ENCODE measurements at regions not wholly inside any gene's neighbourhood (a gene's known extent, or its start where the extent isn't known, plus 50 kb on each side); places are given as distances from the start of the nearest gene placed in this dataset.

GRCh38 chr10:128896963-128897362 is 570.1 kb upstream of the MGMT start:
- Histone ChIP-seq H3K36me3 (ENCODE audit: control insufficient read depth, insufficient read depth, low read length) (no peaks in the 10 kb centered on the region), H3K9ac (ENCODE audit: low read length) (no peak overlapping the region)

GRCh38 chr10:128897401-128898129 is 569.5 kb upstream of the MGMT start:
- no peak overlapping the region for H3K27ac ChIP-seq (ENCODE audit: low read depth, low read length)
- H3K4me1 ChIP-seq (ENCODE audit: control insufficient read depth, insufficient read depth, low read length): peaks cover 10% of the 10 kb centered on the region; the same call in 1 of the 2 replicates
- no peaks in the 10 kb centered on the region for H3K36me3 ChIP-seq (ENCODE audit: control insufficient read depth, insufficient read depth, low read length)
- no peak overlapping the region for H3K9ac ChIP-seq (ENCODE audit: low read length)
- no peaks in the 10 kb centered on the region for H3K27me3 ChIP-seq (ENCODE audit: control insufficient read depth, insufficient read depth, low read length)
- no peak overlapping the region for H3K4me3 ChIP-seq (ENCODE audit: low read depth, low read length)
- no peaks in the 10 kb centered on the region for H3K9me3 ChIP-seq (ENCODE audit: control insufficient read depth, insufficient read depth, low read depth, low read length)

More at GRCh38 chr10:128896963-128897362, 570.1 kb upstream of the MGMT start:
- Histone ChIP-seq H3K9me3 (ENCODE audit: control insufficient read depth, insufficient read depth, low read depth, low read length) (no peaks in the 10 kb centered on the region), H3K27ac (ENCODE audit: low read depth, low read length) (no peak overlapping the region), H3K4me1 (ENCODE audit: control insufficient read depth, insufficient read depth, low read length) (peaks cover 10% of the 10 kb centered on the region; the same call in 1 of the 2 replicates), H3K4me3 (ENCODE audit: low read depth, low read length) (no peak overlapping the region), H3K27me3 (ENCODE audit: control insufficient read depth, insufficient read depth, low read length) (no peaks in the 10 kb centered on the region)

- no peaks in the 10 kb centered on the region for H3K36me3 ChIP-seq (ENCODE audit: control insufficient read depth, insufficient read depth, low read length)
- H3K27me3 ChIP-seq (ENCODE audit: control insufficient read depth, insufficient read depth, low read length): no peaks in the 10 kb centered on the region
- H3K4me1 ChIP-seq (ENCODE audit: control insufficient read depth, insufficient read depth, low read length): peaks cover 10% of the 10 kb centered on the region; the same call in 1 of the 2 replicates
- H3K9ac ChIP-seq (ENCODE audit: low read length): no peak overlapping the region
- H3K9me3 ChIP-seq (ENCODE audit: control insufficient read depth, insufficient read depth, low read depth, low read length): no peaks in the 10 kb centered on the region
- no peak overlapping the region for H3K27ac ChIP-seq (ENCODE audit: low read depth, low read length)
- H3K4me3 ChIP-seq (ENCODE audit: low read depth, low read length): no peak overlapping the region
Observed at GRCh38 chr10:128898133-128898915, 568.7 kb upstream of the MGMT start.

- H3K27ac ChIP-seq (ENCODE audit: low read depth, low read length): no peak overlapping the region
- H3K9ac ChIP-seq (ENCODE audit: low read length): no peak overlapping the region
- H3K4me1 ChIP-seq (ENCODE audit: control insufficient read depth, insufficient read depth, low read length): peaks cover 10% of the 10 kb centered on the region; the same call in 1 of the 2 replicates
Observed at GRCh38 chr10:128898916-128899195, 568.2 kb upstream of the MGMT start.

DNA sequence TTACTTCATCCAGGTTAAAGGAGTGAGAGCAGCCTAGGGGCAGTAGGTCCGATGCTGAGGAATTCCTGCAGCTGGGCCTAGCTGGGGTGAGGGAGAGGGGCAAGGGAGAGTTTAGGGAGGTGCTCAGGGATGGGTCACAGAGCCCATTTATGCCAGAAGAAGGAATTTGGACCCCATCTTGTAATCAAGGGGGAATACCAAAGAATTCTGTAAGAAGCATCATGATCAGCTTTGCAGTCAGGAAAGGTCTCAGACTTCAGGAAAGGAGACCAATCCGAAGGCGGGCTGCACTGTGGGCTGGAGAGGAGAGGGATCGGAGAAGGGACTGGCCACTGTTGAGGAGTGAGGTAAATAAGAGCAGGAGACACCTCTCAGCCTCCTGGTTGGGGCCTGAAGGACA is 566.6 kb upstream of the MGMT start:
- Histone ChIP-seq H3K36me3 (ENCODE audit: control insufficient read depth, insufficient read depth, low read length) (no peaks in the 10 kb centered on the region), H3K27ac (ENCODE audit: low read depth, low read length) (no peak overlapping the region), H3K9ac (ENCODE audit: low read length) (no peak overlapping the region), H3K27me3 (ENCODE audit: control insufficient read depth, insufficient read depth, low read length) (no peaks in the 10 kb centered on the region), H3K9me3 (ENCODE audit: control insufficient read depth, insufficient read depth, low read depth, low read length) (no peaks in the 10 kb centered on the region), H3K4me1 (ENCODE audit: control insufficient read depth, insufficient read depth, low read length) (peaks cover 10% of the 10 kb centered on the region; the same call in 1 of the 2 replicates), H3K4me3 (ENCODE audit: low read depth, low read length) (no peak overlapping the region)

More at GRCh38 chr10:128898916-128899195, 568.2 kb upstream of the MGMT start:
- no peaks in the 10 kb centered on the region for H3K27me3 ChIP-seq (ENCODE audit: control insufficient read depth, insufficient read depth, low read length)
- H3K36me3 ChIP-seq (ENCODE audit: control insufficient read depth, insufficient read depth, low read length): no peaks in the 10 kb centered on the region
- no peaks in the 10 kb centered on the region for H3K9me3 ChIP-seq (ENCODE audit: control insufficient read depth, insufficient read depth, low read depth, low read length)
- H3K4me3 ChIP-seq (ENCODE audit: low read depth, low read length): no peak overlapping the region

DNA sequence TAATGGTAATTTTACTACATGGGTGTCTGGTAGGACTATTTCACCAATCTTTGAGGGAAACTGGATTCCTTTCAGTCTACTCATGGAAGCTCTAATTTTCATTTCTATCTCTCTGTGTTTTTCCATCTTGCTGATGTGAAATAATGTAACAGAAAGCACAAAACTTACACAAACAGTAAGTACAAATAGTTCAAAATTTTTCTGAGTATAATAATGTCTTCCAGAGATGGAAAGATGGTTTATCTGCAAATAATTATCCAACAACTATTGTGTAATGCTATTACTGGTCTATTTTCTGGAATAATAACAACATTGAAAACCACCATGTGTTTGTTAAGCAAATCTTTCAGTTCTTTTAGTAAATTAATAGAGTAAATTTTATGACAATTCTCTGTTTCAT is 565.8 kb upstream of the MGMT start:
- no peaks in the 10 kb centered on the region for H3K9me3 ChIP-seq (ENCODE audit: control insufficient read depth, insufficient read depth, low read depth, low read length)
- no peak overlapping the region for H3K27ac ChIP-seq (ENCODE audit: low read depth, low read length)
- no peak overlapping the region for H3K4me3 ChIP-seq (ENCODE audit: low read depth, low read length)
- no peak overlapping the region for H3K9ac ChIP-seq (ENCODE audit: low read length)
- H3K36me3 ChIP-seq (ENCODE audit: control insufficient read depth, insufficient read depth, low read length): no peaks in the 10 kb centered on the region
- H3K27me3 ChIP-seq (ENCODE audit: control insufficient read depth, insufficient read depth, low read length): no peaks in the 10 kb centered on the region
- peaks cover 10% of the 10 kb centered on the region; the same call in 1 of the 2 replicates for H3K4me1 ChIP-seq (ENCODE audit: control insufficient read depth, insufficient read depth, low read length)

- no peaks in the 10 kb centered on the region for H3K27me3 ChIP-seq (ENCODE audit: control insufficient read depth, insufficient read depth, low read length)
- no peak overlapping the region for H3K27ac ChIP-seq (ENCODE audit: low read depth, low read length)
- no peaks in the 10 kb centered on the region for H3K9me3 ChIP-seq (ENCODE audit: control insufficient read depth, insufficient read depth, low read depth, low read length)
- H3K9ac ChIP-seq (ENCODE audit: low read length): no peak overlapping the region
- no peaks in the 10 kb centered on the region for H3K36me3 ChIP-seq (ENCODE audit: control insufficient read depth, insufficient read depth, low read length)
- no peak overlapping the region for H3K4me3 ChIP-seq (ENCODE audit: low read depth, low read length)
- peaks cover 10% of the 10 kb centered on the region; the same call in 1 of the 2 replicates for H3K4me1 ChIP-seq (ENCODE audit: control insufficient read depth, insufficient read depth, low read length)
Observed at GRCh38 chr10:128902031-128902710, 564.9 kb upstream of the MGMT start.

DNA sequence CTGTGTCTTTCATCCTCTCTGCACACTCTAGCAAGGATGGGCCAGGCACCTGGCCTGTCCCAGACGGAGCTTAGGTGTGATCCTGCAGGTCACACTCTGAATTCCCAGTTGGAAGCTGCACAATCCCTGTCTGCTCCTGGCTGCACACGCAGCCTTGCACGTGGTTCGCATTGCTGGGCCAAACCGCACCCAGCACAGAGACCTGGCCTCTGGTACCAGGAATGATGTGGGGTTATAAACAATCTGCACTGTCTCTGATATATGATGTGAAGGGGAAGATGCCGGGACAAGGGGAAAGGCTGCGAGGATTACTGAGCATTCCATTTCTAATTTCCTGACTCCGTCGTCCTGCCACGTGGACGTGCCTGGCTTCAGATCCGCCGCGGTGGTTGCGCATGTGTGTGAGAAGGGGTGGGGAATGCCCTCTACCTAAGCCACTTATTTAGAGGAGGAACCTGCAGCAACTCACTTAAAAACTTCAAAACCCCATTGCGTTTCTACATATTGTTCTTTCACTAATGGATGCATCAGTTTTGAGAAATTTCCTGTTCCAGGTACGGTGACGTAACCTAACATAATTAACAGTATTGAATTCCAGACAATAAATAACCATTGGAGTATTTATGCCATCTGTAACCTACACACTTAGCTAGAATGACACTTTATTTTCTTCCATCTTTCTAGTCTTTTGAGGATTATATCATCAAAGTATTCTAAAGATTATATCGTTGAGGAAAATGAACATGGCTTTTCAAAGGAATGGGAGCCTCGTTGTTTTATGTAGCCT is 559.7 kb upstream of the MGMT start:
- no peaks in the 10 kb centered on the region for H3K27me3 ChIP-seq (ENCODE audit: control insufficient read depth, insufficient read depth, low read length)
- no peak overlapping the region for H3K9ac ChIP-seq (ENCODE audit: low read length)
- H3K27ac ChIP-seq (ENCODE audit: low read depth, low read length): no peak overlapping the region
- H3K4me3 ChIP-seq (ENCODE audit: low read depth, low read length): no peak overlapping the region
- H3K4me1 ChIP-seq (ENCODE audit: control insufficient read depth, insufficient read depth, low read length): no peaks in the 10 kb centered on the region; the same call in 1 of the 2 replicates
- H3K9me3 ChIP-seq (ENCODE audit: control insufficient read depth, insufficient read depth, low read depth, low read length): no peaks in the 10 kb centered on the region
- no peaks in the 10 kb centered on the region for H3K36me3 ChIP-seq (ENCODE audit: control insufficient read depth, insufficient read depth, low read length)

GRCh38 chr10:128908099-128908498 is 558.9 kb upstream of the MGMT start:
- no peaks in the 10 kb centered on the region for H3K36me3 ChIP-seq (ENCODE audit: control insufficient read depth, insufficient read depth, low read length)
- no peaks in the 10 kb centered on the region for H3K27me3 ChIP-seq (ENCODE audit: control insufficient read depth, insufficient read depth, low read length)
- H3K27ac ChIP-seq (ENCODE audit: low read depth, low read length): no peak overlapping the region
- no peaks in the 10 kb centered on the region; the same call in 1 of the 2 replicates for H3K4me1 ChIP-seq (ENCODE audit: control insufficient read depth, insufficient read depth, low read length)
- H3K9ac ChIP-seq (ENCODE audit: low read length): no peak overlapping the region
- H3K9me3 ChIP-seq (ENCODE audit: control insufficient read depth, insufficient read depth, low read depth, low read length): no peaks in the 10 kb centered on the region
- no peak overlapping the region for H3K4me3 ChIP-seq (ENCODE audit: low read depth, low read length)

- Histone ChIP-seq H3K4me3 (ENCODE audit: low read depth, low read length) (no peak overlapping the region), H3K9ac (ENCODE audit: low read length) (no peak overlapping the region), H3K27ac (ENCODE audit: low read depth, low read length) (no peak overlapping the region), H3K4me1 (ENCODE audit: control insufficient read depth, insufficient read depth, low read length) (no peaks in the 10 kb centered on the region; the same call in 1 of the 2 replicates), H3K9me3 (ENCODE audit: control insufficient read depth, insufficient read depth, low read depth, low read length) (no peaks in the 10 kb centered on the region), H3K27me3 (ENCODE audit: control insufficient read depth, insufficient read depth, low read length) (no peaks in the 10 kb centered on the region), H3K36me3 (ENCODE audit: control insufficient read depth, insufficient read depth, low read length) (no peaks in the 10 kb centered on the region)
Observed at GRCh38 chr10:128908499-128908898, 558.5 kb upstream of the MGMT start.

Data from HUES6 (cell line).